Activated effector memory CD4-positive, alpha-beta T cell treated with anti-CD3 and anti-CD28 coated beads, Interleukin-2, amount 50 U/mL, for 16 hours (primary cell): ENCODE measurements at regions not wholly inside any gene's neighbourhood (a gene's known extent, or its start where the extent isn't known, plus 50 kb on each side); places are given as distances from the start of the nearest gene placed in this dataset.

Experiments
- DNase-seq: peaks from one replicate; pipeline ENCODE4 v3.0.0-alpha.2; 2020

DNA sequence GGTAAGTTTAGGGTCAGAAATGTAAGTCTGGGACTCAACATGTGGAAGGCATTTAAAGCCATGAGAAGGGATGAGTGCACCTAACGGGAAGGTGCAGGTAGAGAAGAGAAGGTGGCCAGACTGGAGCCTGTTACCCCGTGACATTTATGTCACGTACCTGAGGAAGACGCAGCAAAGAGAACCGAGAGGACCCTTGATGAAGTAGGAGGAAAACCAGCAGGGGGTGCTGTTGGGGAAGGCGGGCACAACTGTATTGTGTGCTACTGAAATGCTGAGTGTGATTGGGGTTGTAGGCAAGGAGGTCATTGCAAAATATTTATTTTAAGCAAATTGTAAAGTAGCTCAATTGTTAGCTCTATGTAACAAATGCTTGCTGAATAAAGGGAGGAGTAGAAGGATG is 338.2 kb upstream of the PRKCQ start:
- DNase-seq = peak; percentile 87

DNA sequence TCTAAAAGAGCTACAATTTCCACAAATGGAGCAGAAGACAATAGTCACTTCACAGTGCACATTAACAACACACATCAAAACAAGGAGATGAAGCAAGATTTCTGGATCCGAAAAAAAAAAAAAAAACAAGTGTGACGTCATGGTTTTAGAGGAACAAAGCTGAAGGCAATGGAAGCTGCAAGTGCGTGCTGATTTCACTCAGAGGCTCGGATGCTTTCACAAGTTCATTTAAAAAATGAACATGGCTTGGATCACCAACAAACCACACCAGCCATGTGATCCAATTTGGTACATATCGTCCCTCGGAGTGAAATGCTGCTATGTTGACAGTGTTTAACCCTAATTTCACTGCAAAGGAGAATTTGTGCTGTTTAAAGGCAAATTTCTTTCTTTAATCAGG is 337.0 kb upstream of the PRKCQ start:
- DNase-seq = no peak

DNA sequence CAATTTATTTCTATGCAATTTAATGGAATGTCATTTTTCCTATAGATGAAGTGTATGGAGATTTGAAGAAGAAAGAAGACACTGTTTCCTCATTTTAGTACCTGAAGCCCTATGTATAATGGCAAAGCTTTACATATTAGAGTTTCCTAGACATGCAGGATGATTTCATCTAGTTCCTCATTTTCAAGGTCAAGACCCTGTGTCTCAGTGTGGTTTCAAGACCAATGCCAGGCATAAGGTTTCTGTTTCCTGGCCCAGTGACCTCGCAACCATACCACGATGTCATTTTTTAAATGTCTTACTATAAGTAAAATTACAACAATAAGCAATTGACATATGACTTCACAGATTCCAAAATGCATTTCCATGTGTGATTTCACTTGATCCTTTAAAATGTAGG is 336.5 kb upstream of the PRKCQ start:
- no peak for DNase-seq

DNA sequence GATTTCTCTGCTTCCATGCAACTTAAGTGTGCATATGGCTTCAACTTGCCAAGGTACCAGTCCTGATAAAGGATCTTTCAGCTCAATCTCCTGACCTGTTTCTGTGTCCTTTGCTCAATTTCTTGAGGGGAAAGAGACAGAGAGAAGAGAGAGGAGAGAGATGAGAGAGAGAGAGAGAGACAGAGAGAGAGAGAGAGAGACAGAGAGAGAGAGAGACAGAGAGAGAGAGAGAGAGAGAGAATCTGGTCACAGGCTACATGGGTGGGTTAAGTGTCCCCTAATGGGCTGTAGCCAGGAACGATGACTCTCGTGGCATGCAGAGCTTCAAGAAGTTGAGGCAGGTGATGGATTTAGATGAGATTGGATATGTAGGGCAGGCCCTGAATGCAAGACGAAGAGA is 335.2 kb upstream of the PRKCQ start:
- DNase-seq = no peak

DNA sequence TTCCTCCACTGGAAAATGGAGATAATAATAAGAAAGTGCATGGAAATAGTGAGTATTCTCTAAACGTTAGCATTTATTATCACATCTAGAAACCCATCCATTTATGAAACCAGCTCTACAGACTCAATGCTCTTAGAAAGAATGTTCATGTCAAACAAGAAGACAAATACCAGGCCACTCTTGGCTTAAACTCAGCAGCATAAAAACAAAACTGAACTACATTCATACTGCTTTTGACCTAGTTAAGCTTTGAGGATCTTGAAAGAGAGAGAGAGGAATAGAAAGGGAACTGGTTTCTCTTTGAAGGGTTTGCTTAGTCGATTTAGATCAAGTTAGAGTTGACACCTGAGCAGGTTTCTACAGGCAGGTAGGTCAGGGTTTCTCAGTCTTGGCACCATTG is 332.9 kb upstream of the PRKCQ start:
- no peak for DNase-seq

DNA sequence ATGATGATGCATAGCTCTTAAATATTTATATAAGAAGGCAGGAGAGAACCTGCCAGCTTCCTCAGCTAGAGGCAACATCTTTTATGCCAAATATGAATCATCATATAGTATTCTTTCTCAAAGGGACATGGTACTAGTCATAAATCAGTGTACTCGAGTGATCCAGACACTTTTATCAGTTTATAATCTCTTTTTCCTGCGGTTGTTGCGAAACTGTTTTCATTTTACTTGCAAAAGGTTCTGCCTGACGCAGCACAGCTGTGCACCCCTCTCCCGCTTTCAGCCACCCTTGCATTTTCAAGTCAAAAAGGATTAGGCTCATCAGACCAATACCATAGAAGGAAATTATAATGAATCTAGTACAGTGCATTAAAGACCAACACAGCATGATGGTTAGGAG is 332.3 kb upstream of the PRKCQ start:
- DNase-seq = no peak

DNA sequence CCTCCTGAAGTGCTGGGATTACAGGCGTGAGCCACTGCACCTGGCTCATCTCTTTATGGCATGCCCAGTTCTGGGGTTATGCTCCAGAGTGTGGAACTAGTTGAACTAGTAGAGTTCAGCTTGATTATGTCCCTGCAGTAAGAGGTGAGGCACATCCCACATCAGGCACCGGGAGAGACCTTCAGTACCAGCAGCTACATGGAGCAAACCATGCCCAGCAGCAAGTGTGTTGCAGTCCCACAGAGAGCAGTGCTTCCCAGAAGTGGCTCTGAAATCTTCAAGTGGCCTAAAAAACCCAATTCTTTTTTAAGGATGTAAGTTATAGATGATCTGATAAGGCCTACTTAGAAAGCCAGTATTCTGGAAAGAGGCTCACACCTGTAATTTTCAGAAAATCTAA is 331.9 kb upstream of the PRKCQ start:
- no peak for DNase-seq

DNA sequence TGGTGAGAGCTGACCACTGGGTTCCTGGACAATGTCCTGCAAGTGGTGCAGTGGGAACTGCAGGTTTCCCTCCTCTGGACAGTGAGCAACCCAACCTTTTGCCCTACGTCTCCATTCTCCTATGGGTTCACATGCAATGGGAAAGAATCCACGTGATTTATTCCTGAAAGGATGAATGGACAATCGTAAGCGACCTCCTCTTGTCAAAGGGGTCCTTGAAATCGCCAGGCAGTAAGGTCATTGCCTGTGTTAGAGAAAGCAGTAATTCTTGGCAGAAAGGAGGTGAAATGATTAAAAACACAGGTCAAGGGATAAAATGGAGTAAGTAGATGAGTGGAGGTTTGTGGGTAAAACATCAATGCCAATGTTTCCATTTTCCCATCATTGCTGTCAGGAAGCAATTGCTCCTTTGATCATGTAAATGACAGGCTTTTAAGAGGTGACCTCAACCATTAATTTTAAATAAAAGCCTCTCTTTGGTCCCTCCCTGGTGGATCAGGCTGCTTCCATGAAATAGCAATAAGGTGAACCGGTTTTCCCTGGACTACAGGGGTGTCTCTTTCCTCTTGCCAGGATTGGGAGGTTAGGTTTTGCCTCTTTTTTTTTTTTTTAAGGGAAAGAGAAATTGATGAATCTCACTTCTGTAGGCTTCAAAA is 330.0 kb upstream of the PRKCQ start:
- DNase-seq = no peak

DNA sequence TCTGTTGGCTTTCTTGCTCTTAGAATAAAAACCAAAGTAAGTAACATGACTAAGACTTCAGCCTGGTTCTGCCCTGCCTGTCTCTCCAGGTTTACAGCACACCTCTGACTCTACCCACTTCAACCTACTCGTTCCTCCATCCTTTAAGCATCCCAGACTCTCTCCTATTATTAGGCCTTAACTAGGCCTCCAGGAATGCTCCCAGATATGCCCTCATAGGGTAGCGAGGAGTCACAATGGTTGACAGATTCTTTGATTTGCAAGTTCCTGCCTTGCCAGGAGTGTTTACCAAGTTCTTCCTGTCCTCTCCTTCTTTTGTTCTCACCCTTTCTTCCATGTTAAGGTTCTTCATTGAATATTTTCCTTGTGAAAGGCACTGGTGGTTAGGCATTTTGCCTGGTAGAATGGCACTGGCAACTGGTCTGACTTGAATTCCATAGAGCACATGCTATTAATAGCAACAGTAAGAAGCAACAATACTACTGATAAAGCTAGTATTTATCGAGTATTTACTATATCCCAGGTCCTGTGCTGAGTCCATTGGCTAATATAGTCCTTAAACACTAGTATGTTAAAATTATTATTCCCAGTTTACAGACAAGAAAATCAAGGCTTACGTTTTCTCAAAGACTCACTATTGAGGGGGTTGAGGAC is 327.9 kb upstream of the PRKCQ start:
- no peak for DNase-seq

DNA sequence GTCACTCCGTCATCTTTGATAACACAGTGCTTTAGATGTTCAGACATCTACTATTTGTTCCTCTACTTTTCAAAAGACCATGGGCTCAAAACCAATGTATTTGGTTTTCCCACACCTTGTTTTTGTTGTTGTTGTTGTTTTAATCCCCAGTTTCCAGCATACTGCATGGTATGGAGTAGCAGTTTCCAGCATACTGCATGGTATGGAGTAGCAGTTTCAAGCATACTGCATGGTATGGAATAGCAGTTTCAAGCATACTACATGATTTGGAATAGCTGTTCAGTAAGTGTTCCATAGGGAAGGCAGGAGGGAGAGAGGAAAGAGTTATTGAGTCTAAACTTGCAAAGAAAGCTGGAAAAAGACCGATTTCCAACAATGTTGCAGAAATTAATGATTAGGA is 314.3 kb upstream of the PRKCQ start:
- DNase-seq = no peak

DNA sequence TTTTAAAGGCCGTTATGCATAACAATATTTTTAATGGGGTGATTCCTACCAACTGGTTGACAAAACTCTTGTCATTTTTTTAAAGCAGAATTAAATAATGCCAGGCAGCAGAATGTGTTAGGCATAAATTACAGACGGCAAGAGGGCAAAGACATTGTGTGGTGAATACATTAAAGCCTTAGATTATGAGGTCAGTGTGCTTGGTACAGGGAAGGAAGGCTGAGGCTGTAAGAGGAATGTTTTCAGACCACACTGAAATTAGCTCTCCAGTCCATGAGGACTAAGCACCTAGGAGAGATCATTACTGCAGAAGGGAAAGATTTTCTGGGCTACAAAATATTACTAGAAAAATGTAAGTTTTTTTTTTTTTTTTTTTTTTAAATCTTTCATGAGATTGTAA is 312.8 kb upstream of the PRKCQ start:
- DNase-seq = no peak

DNA sequence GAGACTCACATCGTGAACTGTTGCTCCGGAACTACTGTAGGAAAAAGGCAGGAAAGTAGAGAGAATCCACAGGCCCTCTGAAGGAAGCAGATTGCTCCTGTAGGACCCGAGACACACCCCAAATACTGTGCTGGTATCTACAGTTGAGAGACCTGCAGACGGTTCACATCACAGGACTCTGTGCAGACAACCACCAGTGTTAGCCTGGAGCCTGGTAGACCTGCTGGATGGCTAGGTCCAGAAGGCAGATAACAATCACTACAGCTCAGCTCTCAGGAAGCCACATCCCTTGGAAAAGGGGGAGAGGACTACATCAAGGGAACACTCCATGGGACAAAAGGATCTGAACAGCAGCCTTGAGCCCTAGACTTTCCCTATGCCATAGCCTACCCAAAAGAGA is 311.8 kb upstream of the PRKCQ start:
- DNase-seq = no peak

DNA sequence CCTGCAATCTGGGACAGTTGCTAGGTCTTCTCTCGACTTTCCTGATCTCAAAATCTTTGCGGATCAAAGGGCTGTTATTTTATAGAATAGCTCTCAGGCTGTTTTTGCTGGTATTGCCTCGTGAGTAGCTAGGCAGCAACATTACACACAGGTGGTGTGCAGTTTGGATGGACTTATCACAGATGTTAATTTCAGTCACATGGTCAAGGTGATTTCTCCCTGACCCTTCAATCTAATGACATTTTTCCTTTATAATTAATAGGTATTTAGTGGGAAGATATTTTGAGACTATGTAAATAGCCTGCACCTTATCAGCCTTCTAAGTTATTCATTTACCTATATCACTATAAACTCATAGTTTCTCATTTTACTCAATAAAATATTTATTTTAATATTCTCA is 309.6 kb upstream of the PRKCQ start:
- DNase-seq = no peak

DNA sequence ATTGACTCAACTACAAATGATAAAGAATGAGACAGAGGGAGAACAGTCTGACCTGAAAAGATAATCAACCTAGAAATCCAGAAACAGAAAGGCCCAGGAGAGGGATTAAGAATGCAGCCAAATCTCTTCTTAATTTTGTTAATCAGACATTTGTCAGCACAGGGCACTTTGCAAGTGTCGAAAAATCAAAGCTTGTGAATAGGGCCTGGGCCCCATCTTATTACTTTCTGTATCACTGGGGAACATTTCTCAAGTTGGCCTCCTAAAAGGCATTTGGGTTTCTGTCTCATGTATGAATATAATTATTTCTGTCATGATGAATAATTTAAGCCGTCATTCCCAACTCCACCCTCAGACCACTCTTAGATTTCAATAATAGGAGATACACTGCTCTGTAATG is 308.4 kb upstream of the PRKCQ start:
- no peak for DNase-seq

DNA sequence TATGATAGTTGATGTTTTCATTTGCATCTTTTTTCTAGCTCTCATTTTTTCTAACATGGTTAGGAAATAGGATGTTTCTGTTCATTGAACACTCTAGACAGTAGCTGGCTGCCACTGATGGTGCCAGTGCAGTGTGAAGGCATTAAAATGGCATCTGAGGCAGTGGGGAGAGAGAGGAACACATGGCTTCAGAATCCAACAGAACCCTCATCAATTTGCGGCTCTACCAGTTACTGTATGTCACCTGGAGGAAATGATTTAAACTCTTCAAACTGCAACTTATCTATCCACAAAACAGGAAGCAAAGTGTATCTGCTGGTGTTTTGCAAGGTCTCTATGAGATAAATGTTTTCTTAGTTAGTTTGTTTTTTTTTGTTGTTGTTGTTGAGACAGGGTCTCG is 305.2 kb upstream of the PRKCQ start:
- no peak for DNase-seq

DNA sequence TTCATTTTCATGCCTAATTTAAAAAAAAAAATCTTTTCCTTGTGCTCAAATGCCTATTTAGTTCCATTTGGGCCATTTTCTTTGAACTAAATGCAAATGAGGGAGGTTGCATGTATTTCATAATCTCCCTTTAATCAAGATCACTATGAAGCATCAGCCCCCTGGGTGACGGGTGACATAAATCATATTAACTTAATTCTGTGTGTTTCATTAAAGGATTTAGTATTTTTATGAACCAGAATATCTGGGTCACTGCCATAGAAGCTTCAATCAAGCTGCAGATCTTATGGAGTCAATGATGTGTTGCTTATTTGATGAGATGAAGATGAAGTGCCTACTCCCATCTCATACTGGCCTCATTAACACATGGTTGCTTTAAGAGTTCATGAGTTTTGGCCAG is 301.9 kb upstream of the PRKCQ start:
- no peak for DNase-seq

DNA sequence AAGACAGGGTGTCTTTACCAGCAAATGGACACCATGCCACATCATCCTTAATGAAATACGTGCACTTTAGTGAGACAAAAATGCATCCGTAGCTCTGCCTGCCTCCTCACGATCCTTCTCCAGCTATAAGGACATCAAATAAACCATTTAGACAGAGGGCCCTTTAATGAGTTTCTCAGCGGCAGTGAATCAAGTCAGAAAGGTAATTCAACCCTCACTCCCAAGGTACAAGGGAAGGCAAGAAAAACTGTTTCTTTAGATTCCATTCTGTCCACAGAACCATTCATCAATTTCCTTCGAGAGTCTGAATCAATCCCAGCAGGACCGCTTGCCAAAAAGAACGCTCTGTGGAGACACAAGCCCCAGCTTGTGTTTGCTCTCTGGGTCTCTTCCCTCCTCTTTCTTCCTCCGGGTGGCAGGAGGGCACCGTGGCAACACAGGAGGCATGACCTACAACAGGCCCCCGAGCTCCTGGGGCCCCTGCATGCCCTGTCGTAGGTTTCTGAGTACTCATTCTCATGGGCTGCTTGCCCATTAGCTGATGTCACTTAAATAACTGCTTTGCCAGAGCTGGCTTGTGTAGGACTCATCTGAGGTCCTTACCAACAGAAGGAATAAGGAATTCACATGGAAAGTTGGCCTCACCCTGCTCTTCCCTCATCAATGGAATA is 297.8 kb upstream of the PRKCQ start:
- no peak for DNase-seq

DNA sequence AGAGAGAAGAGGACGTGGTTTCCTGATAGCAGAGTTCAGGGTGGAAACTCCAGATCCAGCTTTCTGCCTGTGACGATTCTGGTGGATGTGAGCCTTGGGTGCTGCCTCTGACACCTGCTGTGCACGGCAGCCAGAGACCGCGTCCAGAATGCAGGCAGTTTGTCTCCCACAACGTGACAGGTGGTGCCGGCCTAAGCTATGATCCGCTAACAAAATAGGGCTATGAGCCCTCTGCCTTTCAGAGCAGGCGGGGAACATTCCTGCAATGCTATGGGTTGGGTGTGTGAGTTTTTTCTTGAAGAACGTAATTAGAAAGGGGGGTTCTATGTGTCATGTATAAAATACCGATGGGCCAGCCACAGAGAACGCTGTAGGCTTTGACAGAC is 297.3 kb upstream of the PRKCQ start:
- no peak for DNase-seq

DNA sequence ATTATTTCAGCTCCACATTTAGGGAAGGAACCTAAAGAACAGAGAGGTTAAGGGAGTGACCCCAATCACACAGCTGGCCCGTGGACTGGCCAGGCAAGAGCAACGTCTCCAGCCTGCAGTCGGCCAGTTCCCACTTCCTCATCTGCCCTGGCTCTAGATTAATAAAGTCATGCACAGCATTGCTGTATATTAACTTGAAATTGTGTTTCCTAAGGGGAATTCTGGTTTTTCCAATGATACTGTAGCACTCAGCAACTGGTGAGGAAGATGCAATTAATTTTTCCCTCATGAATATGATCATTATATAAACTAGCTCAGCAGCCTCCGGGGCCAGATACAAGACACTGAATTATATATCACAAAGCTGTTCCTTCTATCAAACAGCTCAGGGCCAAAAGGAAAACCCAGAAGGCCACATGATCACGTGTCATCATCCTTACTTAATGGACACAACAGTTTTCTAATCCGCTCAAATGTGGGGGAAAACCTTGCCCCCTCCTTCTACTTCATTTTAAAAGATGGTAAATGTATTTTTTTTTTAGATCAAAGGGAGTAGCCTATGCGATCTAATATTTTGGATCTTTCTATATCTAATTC is 295.3 kb upstream of the PRKCQ start:
- no peak for DNase-seq

DNA sequence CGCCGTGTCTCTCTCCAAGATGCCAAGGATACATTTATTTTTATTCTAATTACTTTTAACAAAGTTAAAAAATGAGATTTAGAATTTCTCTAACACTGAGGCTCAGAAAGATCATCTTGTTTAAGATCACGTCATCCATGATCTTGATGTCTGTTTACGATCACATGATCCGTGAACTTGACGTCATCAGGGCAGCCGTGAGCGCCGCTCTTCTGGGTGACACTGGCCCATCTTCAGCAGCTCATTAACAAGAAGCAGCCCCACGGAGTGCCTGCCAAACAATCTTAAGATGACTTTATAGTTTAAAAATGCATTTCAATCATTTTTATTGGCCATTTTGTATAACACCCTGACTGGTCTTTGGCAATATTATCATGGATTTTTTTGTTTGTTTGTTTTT is 291.1 kb upstream of the PRKCQ start:
- DNase-seq = no peak

DNA sequence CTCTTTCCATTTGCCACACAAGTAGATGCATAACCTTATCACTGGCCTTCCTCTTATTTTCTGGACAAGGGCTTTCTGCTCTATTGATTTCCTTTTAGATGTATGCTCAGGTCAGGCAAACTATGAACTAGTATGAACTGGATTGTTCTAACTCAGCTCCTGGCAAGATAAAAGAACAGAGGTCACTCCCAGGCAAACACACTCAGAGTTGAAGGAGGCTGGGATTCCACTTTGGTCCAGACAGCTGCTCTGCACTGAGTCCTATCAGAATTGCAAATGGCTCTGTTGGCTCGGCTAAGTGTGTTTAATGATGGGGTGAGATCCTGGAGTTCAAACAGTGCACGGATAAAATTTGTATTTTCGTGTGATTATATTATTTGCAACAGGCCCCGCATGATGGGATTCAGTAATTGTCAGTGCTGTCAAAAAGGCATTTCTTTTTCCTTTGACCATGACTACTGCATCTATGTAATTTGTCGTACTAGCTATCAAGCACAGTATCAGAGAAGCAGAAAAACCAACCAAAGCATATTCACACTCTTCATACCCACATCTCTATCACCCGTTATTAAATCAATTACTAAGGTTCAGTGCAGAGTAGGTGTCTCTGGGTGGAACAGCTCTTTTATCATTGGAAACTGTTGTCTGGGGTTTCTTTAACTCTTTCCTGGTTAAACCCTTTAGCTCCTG is 288.1 kb upstream of the PRKCQ start:
- DNase-seq = no peak

DNA sequence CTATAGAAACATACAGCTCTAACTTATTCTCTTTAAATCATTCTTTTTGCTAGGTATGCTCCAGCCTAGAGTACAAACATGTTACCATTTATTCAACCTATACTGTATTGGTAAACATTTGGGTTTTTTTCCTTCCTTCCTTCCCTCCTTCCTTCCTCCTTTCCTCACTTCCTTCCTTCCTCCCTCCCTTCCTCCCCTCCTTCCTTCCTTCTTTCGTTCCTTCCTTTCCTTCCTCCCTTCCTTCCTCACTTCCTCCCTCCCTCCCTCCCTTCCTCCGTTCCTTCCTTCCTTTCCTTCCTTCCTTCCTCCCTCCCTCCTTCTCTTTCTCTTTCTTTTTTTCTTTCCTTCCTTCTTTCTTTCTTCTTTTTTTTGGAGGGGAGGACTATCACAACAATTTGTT is 286.7 kb upstream of the PRKCQ start:
- DNase-seq = no peak

DNA sequence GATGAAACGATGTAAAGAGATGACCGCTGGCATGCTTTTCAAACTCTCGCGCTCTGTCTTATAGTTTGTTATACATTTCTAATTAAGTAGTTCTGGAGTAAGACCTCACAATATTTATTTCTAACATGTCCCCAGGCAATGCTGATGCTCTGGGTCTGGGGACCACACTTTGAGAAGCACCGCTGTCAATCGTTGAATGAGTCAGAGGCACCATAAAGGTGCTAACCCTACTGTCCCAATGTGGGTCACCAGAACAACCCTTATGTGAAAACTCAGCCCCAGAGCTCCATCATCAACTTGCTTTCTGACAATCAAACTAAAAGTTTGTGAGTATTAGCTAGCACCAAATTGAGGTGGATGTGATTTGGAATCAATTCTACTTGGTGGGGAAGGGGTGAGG is 284.1 kb upstream of the PRKCQ start:
- DNase-seq = no peak

DNA sequence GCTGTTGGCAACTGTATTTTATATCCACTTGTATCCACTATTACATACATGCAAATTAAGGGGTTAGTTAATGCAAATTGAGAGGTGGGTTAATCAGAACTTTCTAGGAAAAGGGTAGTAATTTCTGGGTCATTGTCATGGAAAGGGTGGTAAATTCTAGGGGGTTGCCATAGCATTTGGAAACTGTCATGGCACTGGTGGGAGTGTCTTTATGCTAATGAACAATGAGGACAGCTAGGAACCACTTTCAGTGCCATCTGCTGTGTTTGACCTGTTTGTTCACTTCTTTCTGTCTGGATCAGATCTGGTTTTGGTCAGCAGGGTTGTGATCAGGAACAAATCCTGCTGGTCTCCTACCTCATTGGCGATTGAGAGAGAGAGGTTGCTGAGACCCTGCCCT is 283.3 kb upstream of the PRKCQ start:
- no peak for DNase-seq
